ENCODE measurements at regions not wholly inside any gene's neighbourhood (a gene's known extent, or its start where the extent isn't known, plus 50 kb on each side); places are given as distances from the start of the nearest gene placed in this dataset.
A peak's percentile ranks its signal among the peaks of the same experiment; 100 is the strongest.

- no peak overlapping the region for H3K4me3 ChIP-seq (ENCODE audit: low read length)
- no peak for DNase-seq (ENCODE audit: low read depth)
- TF ChIP-seq CTCF (conservative IDR thresholded peaks at IDR 0.05; ENCODE audit: low read depth, low read length) = no peak
Observed at GRCh38 chr1:81703756-81704463, 96.8 kb upstream of the ADGRL2 start.

GRCh38 chr1:81703391-81703755 is 97.4 kb upstream of the ADGRL2 start:
- no peak for DNase-seq (ENCODE audit: low read depth)
- H3K4me3 ChIP-seq (ENCODE audit: low read length) = no peak overlapping the region
- TF ChIP-seq CTCF (conservative IDR thresholded peaks at IDR 0.05; ENCODE audit: low read depth, low read length) = no peak

- DNase-seq (ENCODE audit: low read depth) = peak; percentile 80
- TF ChIP-seq CTCF (conservative IDR thresholded peaks at IDR 0.05; ENCODE audit: low read depth, low read length) = no peak
- no peak overlapping the region for H3K4me3 ChIP-seq (ENCODE audit: low read length)
Observed at GRCh38 chr1:81702903-81703302, 97.8 kb upstream of the ADGRL2 start.

- DNase-seq (ENCODE audit: low read depth) = no peak
- no peak overlapping the region for H3K4me3 ChIP-seq (ENCODE audit: low read length)
- no peak for TF ChIP-seq CTCF (conservative IDR thresholded peaks at IDR 0.05; ENCODE audit: low read depth, low read length)
Observed at GRCh38 chr1:81702079-81702715, 98.5 kb upstream of the ADGRL2 start.

GRCh38 chr1:81700728-81701470 is 99.8 kb upstream of the ADGRL2 start:
- H3K4me3 ChIP-seq (ENCODE audit: low read length) = no peak overlapping the region
- no peak for TF ChIP-seq CTCF (conservative IDR thresholded peaks at IDR 0.05; ENCODE audit: low read depth, low read length)
- DNase-seq (ENCODE audit: low read depth) = no peak

GRCh38 chr1:81699234-81699633 is 101.5 kb upstream of the ADGRL2 start:
- no peak overlapping the region for H3K4me3 ChIP-seq (ENCODE audit: low read length)
- no peak for DNase-seq (ENCODE audit: low read depth)

More at GRCh38 chr1:81699234-81699633, 101.5 kb upstream of the ADGRL2 start:
- TF ChIP-seq CTCF (conservative IDR thresholded peaks at IDR 0.05; ENCODE audit: low read depth, low read length) = no peak
